Rectal smooth muscle tissue (tissue), 1 donor: ENCODE measurements at regions not wholly inside any gene's neighbourhood (a gene's known extent, or its start where the extent isn't known, plus 50 kb on each side); places are given as distances from the start of the nearest gene placed in this dataset.
"Not testable (repeated sequence)": the region's sequence is repeated elsewhere in the genome, so short reads cannot be mapped to it uniquely, and the experiment has no call there.

Source experiments
- H3K27ac ChIP-seq: one replicate; pipeline ENCODE4 v1.7.0; 2013; ENCODE audit warnings: low read depth, low read length, inconsistent platforms
- H3K27me3 ChIP-seq: one replicate; pipeline ENCODE4 v1.7.0; 2013; ENCODE audit warnings: low read length; ENCODE audit not compliant: control insufficient read depth, insufficient read depth
- H3K36me3 ChIP-seq: one replicate; pipeline ENCODE4 v1.7.0; 2013; ENCODE audit warnings: low read length; ENCODE audit not compliant: control insufficient read depth, insufficient read depth
- H3K4me1 ChIP-seq: one replicate; pipeline ENCODE4 v1.7.0; 2013; ENCODE audit warnings: low read length; ENCODE audit not compliant: control insufficient read depth, insufficient read depth
- H3K4me3 ChIP-seq: one replicate; pipeline ENCODE4 v1.7.0; 2013; ENCODE audit warnings: low read length
- H3K9ac ChIP-seq: one replicate; pipeline ENCODE4 v1.7.0; 2013; ENCODE audit warnings: low read length

DNA sequence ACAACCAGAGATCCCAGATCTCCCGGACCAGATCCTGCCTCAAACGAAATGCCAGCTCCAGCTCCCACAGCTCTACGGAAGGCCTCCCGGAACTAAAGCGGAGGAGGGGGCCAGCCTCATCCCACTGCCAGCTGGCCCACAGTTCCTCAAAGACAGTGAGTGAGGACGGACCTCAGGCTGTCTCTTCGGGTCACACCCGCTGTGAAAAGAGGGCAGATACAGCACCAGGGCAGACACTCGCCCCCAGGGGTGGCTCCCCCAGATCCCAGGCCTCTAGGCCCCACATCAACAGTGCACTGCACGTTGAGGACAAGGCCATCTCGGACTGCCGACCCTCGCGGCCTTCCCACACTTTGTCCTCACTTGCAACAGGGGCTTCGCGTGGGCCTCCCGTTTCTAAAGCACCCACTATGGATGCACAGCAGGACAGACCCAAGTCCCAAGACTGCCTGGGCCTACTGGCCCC is 148.3 kb upstream of the C1QTNF3 start:
- not testable (repeated sequence) for H3K36me3 ChIP-seq, H3K27ac ChIP-seq, H3K9ac ChIP-seq, H3K4me1 ChIP-seq, H3K27me3 ChIP-seq, H3K4me3 ChIP-seq

GRCh38 chr5:34192064-34192922 is 149.3 kb upstream of the C1QTNF3 start:
- H3K4me1 ChIP-seq, H3K36me3 ChIP-seq, H3K9ac ChIP-seq, H3K27me3 ChIP-seq, H3K4me3 ChIP-seq, H3K27ac ChIP-seq: not testable (repeated sequence)

DNA sequence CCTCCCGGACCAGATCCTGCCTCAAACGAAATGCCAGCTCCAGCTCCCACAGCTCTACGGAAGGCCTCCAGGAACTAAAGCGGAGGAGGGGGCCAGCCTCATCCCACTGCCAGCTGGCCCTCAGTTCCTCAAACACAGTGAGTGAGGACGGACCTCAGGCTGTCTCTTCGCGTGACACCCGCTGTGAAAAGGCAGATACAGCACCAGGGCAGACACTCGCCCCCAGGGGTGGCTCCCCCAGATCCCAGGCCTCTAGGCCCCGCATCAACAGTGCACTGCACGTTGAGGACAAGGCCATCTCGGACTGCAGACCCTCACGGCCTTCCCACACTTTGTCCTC is 149.9 kb upstream of the C1QTNF3 start:
- H3K4me3 ChIP-seq, H3K9ac ChIP-seq, H3K36me3 ChIP-seq, H3K4me1 ChIP-seq, H3K27me3 ChIP-seq, H3K27ac ChIP-seq: not testable (repeated sequence)

DNA sequence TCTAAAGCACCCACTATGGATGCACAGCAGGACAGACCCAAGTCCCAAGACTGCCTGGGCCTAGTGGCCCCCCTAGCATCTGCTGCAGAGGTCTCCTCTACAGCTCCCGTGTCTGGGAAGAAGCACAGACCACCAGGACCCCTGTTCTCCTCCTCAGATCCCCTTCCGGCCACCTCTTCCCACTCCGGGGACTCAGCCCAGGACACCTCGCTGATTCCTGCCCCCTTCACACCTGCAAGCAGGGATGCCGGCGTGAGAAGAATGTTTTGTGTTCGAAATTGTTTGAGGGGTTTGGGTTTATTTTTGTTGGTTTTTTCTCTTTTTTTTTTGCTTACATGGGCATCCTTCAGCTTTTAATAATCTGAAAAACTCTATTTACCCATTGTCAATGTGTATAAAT is 150.3 kb upstream of the C1QTNF3 start:
- H3K4me1 ChIP-seq, H3K27ac ChIP-seq, H3K4me3 ChIP-seq, H3K27me3 ChIP-seq, H3K36me3 ChIP-seq, H3K9ac ChIP-seq: not testable (repeated sequence)

DNA sequence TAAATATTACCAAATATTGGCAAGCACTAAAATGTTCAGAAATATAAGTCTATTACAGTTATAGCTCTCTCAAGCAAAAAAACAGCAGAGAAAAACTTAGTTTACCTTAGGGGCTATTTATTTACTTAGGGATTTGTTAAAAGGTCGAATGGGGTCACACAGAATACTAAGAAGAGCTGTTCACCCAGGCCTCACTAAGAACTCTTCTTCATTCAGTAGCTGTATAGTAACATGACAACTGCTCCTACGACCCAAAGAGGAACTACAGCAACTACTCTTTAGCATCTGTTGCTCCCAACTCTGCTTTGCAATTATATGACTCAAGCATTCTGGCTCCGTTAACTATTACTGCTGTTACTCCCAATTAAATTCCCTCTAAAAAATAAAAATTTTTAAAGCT is 150.8 kb upstream of the C1QTNF3 start:
- not testable (repeated sequence) for H3K4me3 ChIP-seq, H3K4me1 ChIP-seq, H3K36me3 ChIP-seq, H3K9ac ChIP-seq, H3K27me3 ChIP-seq, H3K27ac ChIP-seq

DNA sequence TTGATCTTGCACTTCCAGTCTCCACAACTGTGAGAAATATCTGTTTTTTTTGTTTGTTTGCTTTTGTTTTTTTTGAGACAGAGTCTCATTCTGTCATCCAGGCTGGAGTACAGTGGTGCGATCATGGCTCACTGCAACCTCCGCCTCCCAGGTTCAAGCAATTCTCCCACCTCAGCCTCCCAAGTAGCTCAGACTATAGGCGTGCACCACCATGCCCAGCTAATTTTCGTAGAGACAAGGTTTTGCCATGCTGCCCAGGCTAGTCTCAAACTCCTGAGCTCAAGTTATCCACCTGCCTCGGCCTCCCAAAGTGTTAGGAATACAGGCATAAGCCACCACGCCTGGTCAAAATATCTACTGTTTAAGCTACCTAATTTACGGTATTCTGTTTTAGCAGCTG is 153.1 kb upstream of the C1QTNF3 start:
- H3K4me3 ChIP-seq, H3K4me1 ChIP-seq, H3K9ac ChIP-seq, H3K27ac ChIP-seq, H3K36me3 ChIP-seq, H3K27me3 ChIP-seq: not testable (repeated sequence)

DNA sequence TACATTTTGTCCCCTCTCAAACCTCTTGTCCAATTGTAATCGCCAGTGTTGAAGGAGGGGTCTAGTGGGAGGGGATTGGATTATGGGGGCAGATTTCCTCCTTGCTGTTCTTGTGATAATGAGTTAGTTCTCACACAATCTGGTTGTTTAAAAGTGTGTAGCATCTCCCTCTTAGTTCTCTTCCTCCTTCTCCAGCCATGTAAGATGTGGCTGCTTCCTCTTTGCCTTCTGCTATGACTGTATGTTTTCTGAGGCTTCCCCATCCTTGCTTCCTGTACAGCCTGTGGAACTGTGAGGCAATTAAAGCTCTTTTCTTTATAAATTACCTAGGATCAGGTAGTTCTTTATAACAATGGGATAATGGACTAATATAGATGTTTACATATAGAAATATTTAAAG is 162.3 kb upstream of the C1QTNF3 start:
- not testable (repeated sequence) for H3K36me3 ChIP-seq, H3K4me3 ChIP-seq, H3K27ac ChIP-seq, H3K4me1 ChIP-seq, H3K9ac ChIP-seq, H3K27me3 ChIP-seq

GRCh38 chr5:34217386-34217785 is 174.4 kb upstream of the C1QTNF3 start:
- not testable (repeated sequence) for H3K27me3 ChIP-seq, H3K4me1 ChIP-seq, H3K27ac ChIP-seq, H3K4me3 ChIP-seq, H3K36me3 ChIP-seq, H3K9ac ChIP-seq

- not testable (repeated sequence) for H3K36me3 ChIP-seq, H3K27ac ChIP-seq, H3K4me3 ChIP-seq, H3K4me1 ChIP-seq, H3K9ac ChIP-seq, H3K27me3 ChIP-seq
These were observed 178.5 kb upstream of the C1QTNF3 start for GRCh38 chr5:34221329-34222073.

DNA sequence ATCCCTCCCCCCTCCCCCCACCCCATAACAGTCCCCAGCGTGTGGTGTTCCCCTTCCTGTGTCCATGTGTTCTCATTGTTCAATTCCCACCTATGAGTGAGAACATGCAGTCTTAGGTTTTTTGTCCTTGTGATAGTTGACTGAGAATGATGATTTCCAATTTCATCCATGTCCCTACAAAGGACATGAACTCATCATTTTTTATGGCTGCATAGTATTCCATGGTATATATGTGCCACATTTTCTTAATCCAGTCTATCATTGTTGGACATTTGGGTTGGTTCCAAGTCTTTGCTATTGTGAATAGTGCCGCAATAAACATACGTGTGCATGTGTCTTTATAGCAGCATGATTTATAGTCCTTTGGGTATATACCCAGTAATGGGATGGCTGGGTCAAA is 180.1 kb upstream of the C1QTNF3 start:
- H3K4me1 ChIP-seq, H3K9ac ChIP-seq, H3K27me3 ChIP-seq, H3K36me3 ChIP-seq, H3K4me3 ChIP-seq, H3K27ac ChIP-seq: not testable (repeated sequence)

DNA sequence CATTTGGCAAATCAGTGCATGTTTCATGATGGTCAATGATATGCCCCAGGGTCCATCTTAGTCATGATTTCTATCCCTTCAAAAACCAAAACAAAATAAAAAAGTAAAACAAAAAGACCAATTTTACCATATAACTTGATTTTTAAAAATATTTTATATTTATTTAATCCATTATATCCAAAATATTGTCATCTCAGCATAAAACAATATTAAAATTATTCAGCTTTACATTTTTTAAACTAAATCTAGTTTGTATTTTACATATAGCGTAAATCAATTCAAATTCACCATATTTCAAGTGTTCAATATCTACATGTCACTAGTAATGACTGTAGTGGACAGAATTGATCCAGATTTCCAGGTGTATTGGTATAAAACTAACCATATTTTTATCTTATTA is 187.4 kb upstream of the C1QTNF3 start:
- not testable (repeated sequence) for H3K9ac ChIP-seq, H3K36me3 ChIP-seq, H3K4me1 ChIP-seq, H3K27ac ChIP-seq, H3K27me3 ChIP-seq, H3K4me3 ChIP-seq

- not testable (repeated sequence) for H3K4me3 ChIP-seq, H3K9ac ChIP-seq, H3K27me3 ChIP-seq, H3K36me3 ChIP-seq, H3K4me1 ChIP-seq, H3K27ac ChIP-seq
These were observed 200.8 kb upstream of the C1QTNF3 start for GRCh38 chr5:34243802-34244201.
